ENCODE measurements at regions not wholly inside any gene's neighbourhood (a gene's known extent, or its start where the extent isn't known, plus 50 kb on each side); places are given as distances from the start of the nearest gene placed in this dataset.
"Not testable (repeated sequence)": the region's sequence is repeated elsewhere in the genome, so short reads cannot be mapped to it uniquely, and the experiment has no call there.

DNA sequence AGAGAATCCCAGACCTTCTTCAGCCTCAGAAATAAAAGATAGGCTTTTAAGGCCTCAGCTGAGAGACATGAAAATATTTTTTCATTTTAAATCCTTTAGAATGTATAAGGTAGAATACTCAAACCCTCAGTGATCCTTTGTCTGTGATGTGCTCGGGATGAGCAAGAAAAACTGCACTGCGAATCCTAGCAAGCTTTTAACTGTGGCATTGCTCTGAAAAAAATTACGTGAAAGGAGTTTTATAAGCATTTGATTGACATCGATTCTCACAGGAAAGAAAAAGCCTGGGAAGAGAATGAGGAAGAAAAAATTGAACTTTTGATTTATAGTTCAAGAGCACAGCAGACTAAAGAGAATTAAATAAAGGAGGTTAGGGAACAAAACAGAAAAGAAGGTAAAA lies 120.0 kb downstream of the TMEM168 start:
- Histone ChIP-seq H3K4me3 (ENCODE audit: low read length) (no peak overlapping the region), H3K4me2 (ENCODE audit: low read length) (no peak overlapping the region), H3F3A (ENCODE audit: low read length, unreplicated experiment) (no peaks in the 10 kb centered on the region), H3K36me3 (ENCODE audit: low read depth, low read length) (no peaks in the 10 kb centered on the region), H2AFZ (ENCODE audit: low read length) (no peak overlapping the region), H3K4me1 (ENCODE audit: insufficient read depth, low read length) (no peaks in the 10 kb centered on the region), H3K9me3 (ENCODE audit: low read length) (no peaks in the 10 kb centered on the region), H3K79me2 (ENCODE audit: low read length) (no peaks in the 10 kb centered on the region), H3K27me3 (ENCODE audit: low read length) (peaks cover 22% of the 10 kb centered on the region), H4K20me1 (ENCODE audit: low read length) (no peaks in the 10 kb centered on the region), H3K9ac (ENCODE audit: low read length) (no peak overlapping the region), H3K9me2 (replicated peaks; ENCODE audit: low read length) (no peaks in the 10 kb centered on the region), H3K27ac (ENCODE audit: low read length) (no peak overlapping the region)
- ATAC-seq: no peak
- DNase-seq: no peak
- ChIA-PET POLR2A (ENCODE audit: unreplicated experiment) (no interaction called here), CTCF (interaction anchor here (0.6 kb wide), 1 partner anchor 1798 kb away, joined by 3 read pairs; no protein-coding TSS in a partner anchor)
- TF ChIP-seq, protein P1, sequence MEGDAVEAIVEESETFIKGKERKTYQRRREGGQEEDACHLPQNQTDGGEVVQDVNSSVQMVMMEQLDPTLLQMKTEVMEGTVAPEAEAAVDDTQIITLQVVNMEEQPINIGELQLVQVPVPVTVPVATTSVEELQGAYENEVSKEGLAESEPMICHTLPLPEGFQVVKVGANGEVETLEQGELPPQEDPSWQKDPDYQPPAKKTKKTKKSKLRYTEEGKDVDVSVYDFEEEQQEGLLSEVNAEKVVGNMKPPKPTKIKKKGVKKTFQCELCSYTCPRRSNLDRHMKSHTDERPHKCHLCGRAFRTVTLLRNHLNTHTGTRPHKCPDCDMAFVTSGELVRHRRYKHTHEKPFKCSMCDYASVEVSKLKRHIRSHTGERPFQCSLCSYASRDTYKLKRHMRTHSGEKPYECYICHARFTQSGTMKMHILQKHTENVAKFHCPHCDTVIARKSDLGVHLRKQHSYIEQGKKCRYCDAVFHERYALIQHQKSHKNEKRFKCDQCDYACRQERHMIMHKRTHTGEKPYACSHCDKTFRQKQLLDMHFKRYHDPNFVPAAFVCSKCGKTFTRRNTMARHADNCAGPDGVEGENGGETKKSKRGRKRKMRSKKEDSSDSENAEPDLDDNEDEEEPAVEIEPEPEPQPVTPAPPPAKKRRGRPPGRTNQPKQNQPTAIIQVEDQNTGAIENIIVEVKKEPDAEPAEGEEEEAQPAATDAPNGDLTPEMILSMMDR (conservative IDR thresholded peaks at IDR 0.05; ENCODE audit: low read depth, low read length): no peak
- no peak for TF ChIP-seq EZH2phosphoT487 (IDR thresholded peaks at IDR 0.05; ENCODE audit: borderline replicate concordance, low read length)
- intact Hi-C loops (cut with micrococcal nuclease): no loop called here
- BruUV-seq (replicated peaks): no TSS peak

DNA sequence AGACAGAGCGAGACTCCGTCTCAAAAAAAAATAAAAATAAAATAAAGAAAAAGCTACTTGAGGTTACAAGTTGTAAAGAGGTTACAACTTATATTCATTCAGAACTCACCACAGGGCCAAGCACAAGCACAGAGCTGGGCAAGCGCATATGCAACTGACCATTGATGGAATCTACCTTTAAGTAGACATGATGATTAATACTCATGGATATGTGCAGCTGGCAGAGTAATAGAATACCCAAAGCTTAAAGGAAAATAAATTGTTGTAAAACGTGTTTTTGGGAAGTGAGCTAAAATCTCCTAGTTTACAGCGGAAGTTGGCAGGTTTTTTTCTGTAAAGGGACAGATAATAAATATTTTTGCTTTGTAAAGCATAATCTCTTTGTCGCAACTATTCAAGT lies 111.6 kb downstream of the TMEM168 start:
- Histone ChIP-seq H3K9me3 (ENCODE audit: low read length) (no peaks in the 10 kb centered on the region), H3K27me3 (ENCODE audit: low read length) (peaks cover 30% of the 10 kb centered on the region), H2AFZ (ENCODE audit: low read length) (no peak overlapping the region), H3K9me2 (replicated peaks; ENCODE audit: low read length) (no peaks in the 10 kb centered on the region), H3K4me1 (ENCODE audit: insufficient read depth, low read length) (no peaks in the 10 kb centered on the region), H3K27ac (ENCODE audit: low read length) (no peak overlapping the region), H4K20me1 (ENCODE audit: low read length) (no peaks in the 10 kb centered on the region), H3K9ac (ENCODE audit: low read length) (no peak overlapping the region), H3K4me3 (ENCODE audit: low read length) (no peak overlapping the region), H3K79me2 (ENCODE audit: low read length) (no peaks in the 10 kb centered on the region), H3K36me3 (ENCODE audit: low read depth, low read length) (no peaks in the 10 kb centered on the region), H3F3A (ENCODE audit: low read length, unreplicated experiment) (no peaks in the 10 kb centered on the region), H3K4me2 (ENCODE audit: low read length) (no peak overlapping the region)
- POLR2A ChIA-PET (ENCODE audit: unreplicated experiment): no interaction called here
- no TSS peak for BruUV-seq (replicated peaks)
- no peak for DNase-seq
- no peak for TF ChIP-seq EZH2 (IDR thresholded peaks at IDR 0.05; ENCODE audit: low read length, unreplicated experiment)
- TF ChIP-seq, protein P1 (conservative IDR thresholded peaks at IDR 0.05; ENCODE audit: low read depth, low read length): no peak
- CTCF ChIA-PET: no interaction called here
- intact Hi-C loops (cut with micrococcal nuclease): no loop called here
- ATAC-seq: no peak

DNA sequence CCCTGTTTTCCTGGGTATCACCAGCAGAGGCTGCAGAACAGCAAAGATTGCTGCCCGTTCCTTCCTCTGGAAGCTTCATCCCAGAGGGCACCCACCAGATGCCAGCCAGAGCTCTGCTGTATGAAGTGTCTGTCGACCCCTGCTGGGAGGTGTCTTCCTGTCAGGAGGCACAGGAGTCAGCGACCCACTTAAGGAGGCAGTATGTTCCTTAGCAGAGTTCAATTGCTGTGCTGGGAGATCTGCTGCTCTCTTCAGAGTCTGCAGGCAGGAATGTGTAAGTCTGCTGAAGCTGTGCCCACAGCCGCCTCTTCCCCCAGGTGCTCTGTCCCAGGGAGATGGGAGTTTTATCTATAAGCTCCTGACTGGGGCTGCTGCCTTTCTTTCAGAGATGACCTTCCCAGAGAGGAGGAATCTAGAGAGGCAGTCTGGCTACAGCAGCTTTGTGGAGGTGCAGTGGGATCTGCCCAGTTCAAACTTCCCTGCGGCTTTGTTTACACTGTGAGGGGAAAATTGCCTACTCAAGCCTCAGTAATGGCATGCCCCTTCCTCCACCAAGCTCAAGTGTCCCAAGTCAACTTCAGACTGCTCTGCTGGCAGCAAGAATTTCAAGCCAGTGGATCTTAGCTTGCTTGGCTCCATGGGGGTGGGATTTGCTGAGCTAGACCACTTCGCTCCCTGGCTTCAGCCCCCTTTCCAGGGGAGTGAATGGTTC lies 100.6 kb downstream of the TMEM168 start:
- H3K4me2 ChIP-seq (ENCODE audit: low read length); H3K4me3 ChIP-seq (ENCODE audit: low read length); CTCF ChIA-PET; intact Hi-C loops (cut with micrococcal nuclease); H3K9me2 ChIP-seq (replicated peaks; ENCODE audit: low read length); POLR2A ChIA-PET (ENCODE audit: unreplicated experiment); H4K20me1 ChIP-seq (ENCODE audit: low read length); H3K79me2 ChIP-seq (ENCODE audit: low read length); DNase-seq; BruUV-seq (replicated peaks); H3K36me3 ChIP-seq (ENCODE audit: low read depth, low read length); H3K4me1 ChIP-seq (ENCODE audit: insufficient read depth, low read length); H3F3A ChIP-seq (ENCODE audit: low read length, unreplicated experiment); ATAC-seq; H3K9ac ChIP-seq (ENCODE audit: low read length); H3K9me3 ChIP-seq (ENCODE audit: low read length); H3K27me3 ChIP-seq (ENCODE audit: low read length); H3K27ac ChIP-seq (ENCODE audit: low read length); H2AFZ ChIP-seq (ENCODE audit: low read length): not testable (repeated sequence)

All from PC-3 (cell line).